ENCODE measurements at regions not wholly inside any gene's neighbourhood (a gene's known extent, or its start where the extent isn't known, plus 50 kb on each side); places are given as distances from the start of the nearest gene placed in this dataset.

- Histone ChIP-seq H3K27me3 (no peaks in the 10 kb centered on the region), H3K4me3 (no peak overlapping the region), H3K36me3 (no peaks in the 10 kb centered on the region), H3K9me3 (no peaks in the 10 kb centered on the region), H3K27ac (no peak overlapping the region), H3K4me1 (no peaks in the 10 kb centered on the region)
- no peak for TF ChIP-seq CTCF (IDR thresholded peaks at IDR 0.05)
- DNase-seq (ENCODE audit: low spot score in 2 of 2) = no peak
- intact Hi-C loops (cut with DNase I) = no loop called here
Observed at GRCh38 chr13:109951491-109951890, 165.1 kb upstream of the IRS2 start.

GRCh38 chr13:109949397-109949796 lies 163.0 kb upstream of the IRS2 start:
- DNase-seq (ENCODE audit: low spot score in 2 of 2) = no peak
- intact Hi-C loops (cut with DNase I) = no loop called here
- Histone ChIP-seq H3K27me3 (no peaks in the 10 kb centered on the region), H3K4me3 (no peak overlapping the region), H3K36me3 (no peaks in the 10 kb centered on the region), H3K9me3 (no peaks in the 10 kb centered on the region), H3K4me1 (no peaks in the 10 kb centered on the region), H3K27ac (no peak overlapping the region)
- TF ChIP-seq CTCF (IDR thresholded peaks at IDR 0.05) = no peak

GRCh38 chr13:109947006-109947405 lies 160.6 kb upstream of the IRS2 start:
- Histone ChIP-seq H3K36me3 (no peaks in the 10 kb centered on the region), H3K9me3 (no peaks in the 10 kb centered on the region), H3K27me3 (no peaks in the 10 kb centered on the region), H3K4me1 (no peaks in the 10 kb centered on the region), H3K4me3 (no peak overlapping the region), H3K27ac (no peak overlapping the region)
- intact Hi-C loops (cut with DNase I) = no loop called here
- DNase-seq (ENCODE audit: low spot score in 2 of 2) = no peak
- no peak for TF ChIP-seq CTCF (IDR thresholded peaks at IDR 0.05)

- Histone ChIP-seq H3K36me3 (no peaks in the 10 kb centered on the region), H3K27me3 (no peaks in the 10 kb centered on the region), H3K4me1 (no peaks in the 10 kb centered on the region), H3K27ac (no peak overlapping the region), H3K9me3 (no peaks in the 10 kb centered on the region), H3K4me3 (no peak overlapping the region)
- no peak for TF ChIP-seq CTCF (IDR thresholded peaks at IDR 0.05)
- no peak for DNase-seq (ENCODE audit: low spot score in 2 of 2)
- intact Hi-C loops (cut with DNase I) = no loop called here
Observed at GRCh38 chr13:109945206-109945960, 159.0 kb upstream of the IRS2 start.

GRCh38 chr13:109941951-109942350 lies 155.6 kb upstream of the IRS2 start:
- intact Hi-C loops (cut with DNase I) = no loop called here
- Histone ChIP-seq H3K27ac (no peak overlapping the region), H3K4me3 (no peak overlapping the region), H3K27me3 (no peaks in the 10 kb centered on the region), H3K9me3 (no peaks in the 10 kb centered on the region), H3K4me1 (no peaks in the 10 kb centered on the region), H3K36me3 (no peaks in the 10 kb centered on the region)
- no peak for TF ChIP-seq CTCF (IDR thresholded peaks at IDR 0.05)
- DNase-seq (ENCODE audit: low spot score in 2 of 2) = no peak

GRCh38 chr13:109941221-109941620 lies 154.8 kb upstream of the IRS2 start:
- Histone ChIP-seq H3K4me3 (no peak overlapping the region), H3K27me3 (no peaks in the 10 kb centered on the region), H3K4me1 (no peaks in the 10 kb centered on the region), H3K36me3 (no peaks in the 10 kb centered on the region), H3K9me3 (no peaks in the 10 kb centered on the region), H3K27ac (no peak overlapping the region)
- intact Hi-C loops (cut with DNase I) = no loop called here
- no peak for TF ChIP-seq CTCF (IDR thresholded peaks at IDR 0.05)
- no peak for DNase-seq (ENCODE audit: low spot score in 2 of 2)

Data from ascending aorta (tissue), 2 donors.